Panc1 (cell line): ENCODE measurements at regions not wholly inside any gene's neighbourhood (a gene's known extent, or its start where the extent isn't known, plus 50 kb on each side); places are given as distances from the start of the nearest gene placed in this dataset.

ENCODE experiments used
- ATAC-seq: fragments of 200-7000 bp; cut with Tn5 transposase; 2 replicates; pipeline ENCODE4 v1.9.1; 2020; ENCODE audit warnings: mild to moderate bottlenecking, moderate library complexity
- BruUV-seq: library from RNA; stranded (reverse); fragments of 400-500 nt; replicated peaks from 2 replicates; lab custom pipeline; 2021; lab: Mats Ljungman, UMichigan
- CTCF ChIA-PET: fragments of 300-600 bp; sonication (Branson Sonifier 250); formaldehyde crosslinking; loops from one replicate; lab custom pipeline; 2022; ENCODE audit warnings: antibody characterized with exemption; lab: Charles Lee
- POLR2A ChIA-PET: fragments of 300-600 bp; sonication (Branson Sonifier 250); formaldehyde crosslinking; loops from one replicate; lab custom pipeline; 2022; ENCODE audit warnings: antibody characterized with exemption; lab: Charles Lee
- DNase-seq: peaks from one replicate; pipeline ENCODE4 v3.0.0-alpha.2; 2010; ENCODE audit warnings: low read depth, low spot score
- H3K27ac ChIP-seq: 2 replicates; pipeline ENCODE4 v1.5.1; 2011; ENCODE audit warnings: mild to moderate bottlenecking, low read length, inconsistent platforms
- H3K27me3 ChIP-seq: fragments of 200-500 bp; sonication (Bioruptor generic); 2 replicates; pipeline ENCODE4 v1.6.0; 2014; ENCODE audit warnings: low read length, inconsistent platforms; ENCODE audit not compliant: control insufficient read depth, insufficient read depth
- H3K36me3 ChIP-seq: fragments of 200-500 bp; sonication (Bioruptor generic); 2 replicates; pipeline ENCODE4 v1.5.1; 2014; ENCODE audit warnings: inconsistent platforms, mild to moderate bottlenecking, low read length, moderate library complexity; ENCODE audit not compliant: control insufficient read depth, insufficient read depth
- H3K4me1 ChIP-seq: 2 replicates; pipeline ENCODE4 v1.5.1; 2011; ENCODE audit warnings: inconsistent platforms, mild to moderate bottlenecking, low read length, moderate library complexity; ENCODE audit not compliant: control insufficient read depth, insufficient read depth
- H3K4me3 ChIP-seq, 2 experiments: 2 replicates each; pipeline ENCODE4 v1.5.1; 2011 to 2012; ENCODE audit warnings: low read depth in 2 of 2, low read length in 2 of 2, mild to moderate bottlenecking in 2 of 2, inconsistent platforms in 1 of 2, moderate library complexity in 1 of 2
- H3K9me3 ChIP-seq: fragments of 200-500 bp; sonication (Bioruptor generic); 2 replicates; pipeline ENCODE4 v1.5.1; 2014; ENCODE audit warnings: low read depth, mild to moderate bottlenecking, inconsistent platforms, low read length, moderate library complexity; ENCODE audit not compliant: control insufficient read depth, insufficient read depth
- POLR2AphosphoS5 ChIP-seq: IDR thresholded peaks from 2 replicates; pipeline ENCODE4 v1.6.1; 2012; ENCODE audit warnings: mild to moderate bottlenecking, low read depth, low read length, moderate library complexity
- SIN3A ChIP-seq: IDR thresholded peaks from 2 replicates; pipeline ENCODE4 v1.6.1; 2012; ENCODE audit warnings: low read depth, mild to moderate bottlenecking, low read length, moderate library complexity, borderline replicate concordance; ENCODE audit not compliant: insufficient read depth
- TCF7L2 ChIP-seq: IDR thresholded peaks from 2 replicates; pipeline ENCODE4 v1.6.1; 2011; ENCODE audit warnings: mild to moderate bottlenecking, low read depth, low read length, inconsistent platforms
- in situ Hi-C: cut with HindIII; loops from 2 replicates; pipeline ENCODE4 v1.10.0; 2016; ENCODE audit warnings: low sequenced_read_pairs, low pct_unique_long_range_greater_than_20kb
- intact Hi-C: fragments of 100-400 bp; cut with micrococcal nuclease; formaldehyde crosslinking; loops from one replicate; pipeline ENCODE4 v1.10.0; 2022; ENCODE audit not compliant: unreplicated experiment
- TF ChIP-seq, protein P1 (sequence below), 2 experiments: IDR thresholded peaks; 2 replicates each; pipeline ENCODE4 v1.6.1; 2011 to 2012; ENCODE audit warnings: low read depth in 2 of 2, control low read depth in 1 of 2, low read length in 1 of 2, mild to moderate bottlenecking in 1 of 2, moderate library complexity in 1 of 2; ENCODE audit not compliant: insufficient read depth in 1 of 2
- TF ChIP-seq, protein P2 (sequence below): fragments of 450-650 bp; IDR thresholded peaks from 2 replicates; pipeline ENCODE4 v1.5.1; 2017; ENCODE audit warnings: mild to moderate bottlenecking

DNA sequence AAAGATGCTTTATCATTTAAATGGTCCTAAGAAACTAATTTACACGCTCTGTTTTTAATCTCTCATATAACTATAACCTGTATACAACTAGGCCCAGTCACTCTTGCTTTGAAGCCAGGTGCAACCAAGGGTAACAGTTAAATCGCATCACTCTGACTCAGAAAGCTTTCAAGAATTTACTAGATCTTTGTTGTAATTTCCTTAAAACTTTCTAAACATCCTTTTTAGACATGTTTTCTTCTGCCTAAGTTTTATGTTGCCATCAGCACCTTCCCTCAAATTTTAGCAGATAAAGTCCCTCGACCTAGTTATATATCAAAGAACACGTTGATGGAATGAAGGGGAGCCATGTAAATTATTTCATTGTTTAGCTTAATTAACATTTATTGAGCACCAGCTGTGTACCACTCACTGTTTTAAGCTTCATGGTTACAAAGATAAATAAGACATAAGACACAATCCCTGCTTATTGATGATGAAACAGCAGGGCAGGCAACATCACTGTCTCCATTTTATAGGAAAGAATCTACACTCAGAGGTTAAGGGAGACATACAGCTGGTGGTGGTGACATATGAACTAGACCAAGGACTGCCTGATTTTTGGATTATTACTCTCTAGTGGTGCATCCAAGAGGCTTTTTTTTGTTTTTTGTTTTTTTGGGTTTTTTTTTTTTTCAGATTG lies 101.0 kb downstream of the CD200R1L start:
- Histone ChIP-seq H3K9me3 (no peaks in the 10 kb centered on the region), H3K27me3 (no peaks in the 10 kb centered on the region), H3K27ac (no peak overlapping the region), H3K4me3 (no peak overlapping the region), H3K36me3 (no peaks in the 10 kb centered on the region), H3K4me1 (no peaks in the 10 kb centered on the region)
- ChIA-PET POLR2A (no interaction called here), CTCF (no interaction called here)
- TF ChIP-seq TCF7L2 (no peak), SIN3A (no peak)
- TF ChIP-seq, protein P1, sequence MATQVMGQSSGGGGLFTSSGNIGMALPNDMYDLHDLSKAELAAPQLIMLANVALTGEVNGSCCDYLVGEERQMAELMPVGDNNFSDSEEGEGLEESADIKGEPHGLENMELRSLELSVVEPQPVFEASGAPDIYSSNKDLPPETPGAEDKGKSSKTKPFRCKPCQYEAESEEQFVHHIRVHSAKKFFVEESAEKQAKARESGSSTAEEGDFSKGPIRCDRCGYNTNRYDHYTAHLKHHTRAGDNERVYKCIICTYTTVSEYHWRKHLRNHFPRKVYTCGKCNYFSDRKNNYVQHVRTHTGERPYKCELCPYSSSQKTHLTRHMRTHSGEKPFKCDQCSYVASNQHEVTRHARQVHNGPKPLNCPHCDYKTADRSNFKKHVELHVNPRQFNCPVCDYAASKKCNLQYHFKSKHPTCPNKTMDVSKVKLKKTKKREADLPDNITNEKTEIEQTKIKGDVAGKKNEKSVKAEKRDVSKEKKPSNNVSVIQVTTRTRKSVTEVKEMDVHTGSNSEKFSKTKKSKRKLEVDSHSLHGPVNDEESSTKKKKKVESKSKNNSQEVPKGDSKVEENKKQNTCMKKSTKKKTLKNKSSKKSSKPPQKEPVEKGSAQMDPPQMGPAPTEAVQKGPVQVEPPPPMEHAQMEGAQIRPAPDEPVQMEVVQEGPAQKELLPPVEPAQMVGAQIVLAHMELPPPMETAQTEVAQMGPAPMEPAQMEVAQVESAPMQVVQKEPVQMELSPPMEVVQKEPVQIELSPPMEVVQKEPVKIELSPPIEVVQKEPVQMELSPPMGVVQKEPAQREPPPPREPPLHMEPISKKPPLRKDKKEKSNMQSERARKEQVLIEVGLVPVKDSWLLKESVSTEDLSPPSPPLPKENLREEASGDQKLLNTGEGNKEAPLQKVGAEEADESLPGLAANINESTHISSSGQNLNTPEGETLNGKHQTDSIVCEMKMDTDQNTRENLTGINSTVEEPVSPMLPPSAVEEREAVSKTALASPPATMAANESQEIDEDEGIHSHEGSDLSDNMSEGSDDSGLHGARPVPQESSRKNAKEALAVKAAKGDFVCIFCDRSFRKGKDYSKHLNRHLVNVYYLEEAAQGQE (IDR thresholded peaks at IDR 0.05; ENCODE audit: insufficient read depth in 1 of 2, low read depth in 2 of 2, low read length in 1 of 2), result no peak
- TF ChIP-seq, protein P2, sequence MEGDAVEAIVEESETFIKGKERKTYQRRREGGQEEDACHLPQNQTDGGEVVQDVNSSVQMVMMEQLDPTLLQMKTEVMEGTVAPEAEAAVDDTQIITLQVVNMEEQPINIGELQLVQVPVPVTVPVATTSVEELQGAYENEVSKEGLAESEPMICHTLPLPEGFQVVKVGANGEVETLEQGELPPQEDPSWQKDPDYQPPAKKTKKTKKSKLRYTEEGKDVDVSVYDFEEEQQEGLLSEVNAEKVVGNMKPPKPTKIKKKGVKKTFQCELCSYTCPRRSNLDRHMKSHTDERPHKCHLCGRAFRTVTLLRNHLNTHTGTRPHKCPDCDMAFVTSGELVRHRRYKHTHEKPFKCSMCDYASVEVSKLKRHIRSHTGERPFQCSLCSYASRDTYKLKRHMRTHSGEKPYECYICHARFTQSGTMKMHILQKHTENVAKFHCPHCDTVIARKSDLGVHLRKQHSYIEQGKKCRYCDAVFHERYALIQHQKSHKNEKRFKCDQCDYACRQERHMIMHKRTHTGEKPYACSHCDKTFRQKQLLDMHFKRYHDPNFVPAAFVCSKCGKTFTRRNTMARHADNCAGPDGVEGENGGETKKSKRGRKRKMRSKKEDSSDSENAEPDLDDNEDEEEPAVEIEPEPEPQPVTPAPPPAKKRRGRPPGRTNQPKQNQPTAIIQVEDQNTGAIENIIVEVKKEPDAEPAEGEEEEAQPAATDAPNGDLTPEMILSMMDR, result no peak
- intact Hi-C loops, result no loop called here
- no peak for DNase-seq
- in situ Hi-C loops, result no loop called here
- BruUV-seq, result no TSS peak
- no peak for ATAC-seq

DNA sequence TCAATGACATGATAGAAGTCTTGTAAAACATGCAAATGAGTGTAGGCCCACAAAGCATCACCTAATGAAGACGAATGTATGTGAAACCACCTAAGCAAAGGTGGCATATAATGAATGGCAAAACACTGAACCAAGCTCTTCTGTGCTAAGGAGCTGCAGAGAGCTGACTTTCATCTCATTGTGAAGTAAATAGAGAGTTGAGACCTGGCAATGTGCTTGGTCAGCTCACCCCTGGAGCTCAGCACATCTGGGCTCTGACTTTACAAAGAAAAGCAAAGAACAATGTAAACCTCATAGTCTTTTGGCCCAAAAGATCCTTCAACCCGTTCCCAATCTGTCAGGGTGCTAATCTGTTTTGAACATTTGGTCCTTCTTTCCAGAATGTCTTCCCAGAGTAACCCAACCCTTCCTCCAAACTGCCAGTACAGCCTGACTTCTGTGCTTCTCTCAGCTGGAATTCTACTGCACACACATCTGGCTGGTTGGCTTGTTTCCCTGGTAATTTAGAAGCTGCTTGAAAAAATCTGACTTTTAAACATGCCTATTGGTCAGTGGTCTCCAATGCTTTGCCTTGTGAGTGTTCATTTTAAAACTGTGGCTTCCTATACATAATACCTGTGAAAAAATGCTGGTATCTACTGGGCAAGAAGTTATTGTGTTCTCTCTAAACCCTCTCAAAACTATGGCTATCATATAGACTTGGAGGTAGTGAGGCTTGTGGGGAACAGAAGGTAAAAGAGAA lies 101.7 kb downstream of the CD200R1L start:
- CTCF ChIA-PET, result no interaction called here
- H3K9me3 ChIP-seq, result no peaks in the 10 kb centered on the region

More for the DNA sequence above, 101.7 kb downstream of the CD200R1L start:
- Histone ChIP-seq H3K36me3 (no peaks in the 10 kb centered on the region), H3K4me1 (no peaks in the 10 kb centered on the region), H3K27me3 (no peaks in the 10 kb centered on the region), H3K27ac (no peak overlapping the region), H3K4me3 (no peak overlapping the region)
- in situ Hi-C loops, result no loop called here
- no peak for TF ChIP-seq SIN3A
- TF ChIP-seq POLR2AphosphoS5, result no peak
- TF ChIP-seq TCF7L2, result no peak
- TF ChIP-seq, protein P2, result no peak
- TF ChIP-seq, protein P1 (IDR thresholded peaks at IDR 0.05; ENCODE audit: insufficient read depth in 1 of 2, low read depth in 2 of 2, low read length in 1 of 2), result no peak
- ATAC-seq (no peak), DNase-seq (no peak)
- intact Hi-C loops, result no loop called here
- POLR2A ChIA-PET, result no interaction called here
- BruUV-seq, result no TSS peak
